Panc1 (cell line): ENCODE measurements at regions not wholly inside any gene's neighbourhood (a gene's known extent, or its start where the extent isn't known, plus 50 kb on each side); places are given as distances from the start of the nearest gene placed in this dataset.

Source experiments
- POLR2AphosphoS5 ChIP-seq: IDR thresholded peaks from 2 replicates; pipeline ENCODE4 v1.6.1; 2012; ENCODE audit warnings: mild to moderate bottlenecking, low read depth, low read length, moderate library complexity
- TF ChIP-seq, protein P1 (sequence below): fragments of 450-650 bp; IDR thresholded peaks from 2 replicates; pipeline ENCODE4 v1.5.1; 2017; ENCODE audit warnings: mild to moderate bottlenecking

DNA sequence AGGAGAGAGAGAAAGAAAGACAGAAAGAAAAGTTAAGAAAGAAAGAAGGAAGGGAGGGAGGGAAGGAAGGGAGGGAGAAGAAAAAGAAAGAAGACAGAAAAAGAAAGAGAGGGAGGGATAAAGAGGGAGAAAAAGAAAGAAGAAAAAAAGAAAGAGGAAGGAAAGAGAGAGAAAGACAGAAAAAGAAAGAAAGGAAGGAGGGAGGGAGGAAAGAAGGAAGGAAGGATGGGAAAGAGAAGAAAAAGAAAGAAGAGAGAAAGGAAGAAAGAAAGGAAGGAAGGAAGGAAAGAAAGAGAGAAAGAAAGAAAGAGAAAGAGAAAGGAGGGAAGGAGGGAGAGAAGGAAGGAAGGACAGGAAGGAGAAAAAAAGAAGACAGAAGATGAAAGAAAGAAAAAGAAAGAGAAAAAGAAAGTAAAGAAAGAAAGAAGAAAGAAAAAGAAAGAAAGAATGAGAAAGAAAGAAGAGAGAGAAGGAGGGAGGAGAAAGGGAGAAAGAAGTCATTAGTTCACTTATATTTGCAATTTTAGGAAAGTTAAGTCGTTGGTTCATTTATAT lies 567.2 kb upstream of the CBLB start:
- TF ChIP-seq POLR2AphosphoS5, result no peak
- TF ChIP-seq, protein P1, sequence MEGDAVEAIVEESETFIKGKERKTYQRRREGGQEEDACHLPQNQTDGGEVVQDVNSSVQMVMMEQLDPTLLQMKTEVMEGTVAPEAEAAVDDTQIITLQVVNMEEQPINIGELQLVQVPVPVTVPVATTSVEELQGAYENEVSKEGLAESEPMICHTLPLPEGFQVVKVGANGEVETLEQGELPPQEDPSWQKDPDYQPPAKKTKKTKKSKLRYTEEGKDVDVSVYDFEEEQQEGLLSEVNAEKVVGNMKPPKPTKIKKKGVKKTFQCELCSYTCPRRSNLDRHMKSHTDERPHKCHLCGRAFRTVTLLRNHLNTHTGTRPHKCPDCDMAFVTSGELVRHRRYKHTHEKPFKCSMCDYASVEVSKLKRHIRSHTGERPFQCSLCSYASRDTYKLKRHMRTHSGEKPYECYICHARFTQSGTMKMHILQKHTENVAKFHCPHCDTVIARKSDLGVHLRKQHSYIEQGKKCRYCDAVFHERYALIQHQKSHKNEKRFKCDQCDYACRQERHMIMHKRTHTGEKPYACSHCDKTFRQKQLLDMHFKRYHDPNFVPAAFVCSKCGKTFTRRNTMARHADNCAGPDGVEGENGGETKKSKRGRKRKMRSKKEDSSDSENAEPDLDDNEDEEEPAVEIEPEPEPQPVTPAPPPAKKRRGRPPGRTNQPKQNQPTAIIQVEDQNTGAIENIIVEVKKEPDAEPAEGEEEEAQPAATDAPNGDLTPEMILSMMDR, result no peak
